ENCODE measurements at regions not wholly inside any gene's neighbourhood (a gene's known extent, or its start where the extent isn't known, plus 50 kb on each side); places are given as distances from the start of the nearest gene placed in this dataset.
A peak's percentile ranks its signal among the peaks of the same experiment; 100 is the strongest.

DNA sequence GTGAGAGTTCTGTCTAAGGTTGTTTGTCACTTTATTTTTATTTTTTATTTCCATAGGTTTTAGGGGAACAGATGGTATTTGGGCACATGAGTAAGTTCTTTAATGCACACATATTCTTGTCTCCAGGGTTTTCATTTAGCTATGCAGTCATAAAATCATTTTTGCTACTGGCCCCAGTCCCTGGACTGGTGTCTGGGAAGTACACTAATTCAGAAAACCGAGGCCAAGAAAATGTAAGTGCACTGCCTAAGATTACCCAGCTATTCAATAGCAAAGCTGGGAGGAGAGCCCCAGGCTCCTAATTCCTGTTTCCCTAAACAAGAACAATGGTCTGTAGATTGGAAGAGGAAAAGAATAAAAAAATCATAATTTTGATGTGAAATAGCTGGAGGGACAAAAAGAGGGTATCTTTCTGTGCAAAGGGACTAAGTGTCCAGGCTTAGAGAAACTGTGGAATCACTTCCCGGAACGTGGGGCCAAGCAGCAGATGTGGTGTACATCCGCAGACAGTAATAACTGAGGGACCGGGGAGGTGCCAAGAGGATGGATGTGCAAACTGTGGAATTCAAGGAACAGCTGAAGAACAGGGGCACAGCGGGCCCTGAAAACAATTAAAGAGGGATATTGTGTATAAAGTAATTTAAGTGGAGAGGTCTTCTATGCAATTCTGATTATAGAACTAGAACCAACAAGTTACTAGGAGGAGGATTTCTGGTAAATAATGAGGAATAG lies 236.3 kb downstream of the ACKR3 start:
- DNase-seq: no peak

GRCh38 chr2:236809716-236810115 lies 240.1 kb downstream of the ACKR3 start:
- no peak for DNase-seq

DNA sequence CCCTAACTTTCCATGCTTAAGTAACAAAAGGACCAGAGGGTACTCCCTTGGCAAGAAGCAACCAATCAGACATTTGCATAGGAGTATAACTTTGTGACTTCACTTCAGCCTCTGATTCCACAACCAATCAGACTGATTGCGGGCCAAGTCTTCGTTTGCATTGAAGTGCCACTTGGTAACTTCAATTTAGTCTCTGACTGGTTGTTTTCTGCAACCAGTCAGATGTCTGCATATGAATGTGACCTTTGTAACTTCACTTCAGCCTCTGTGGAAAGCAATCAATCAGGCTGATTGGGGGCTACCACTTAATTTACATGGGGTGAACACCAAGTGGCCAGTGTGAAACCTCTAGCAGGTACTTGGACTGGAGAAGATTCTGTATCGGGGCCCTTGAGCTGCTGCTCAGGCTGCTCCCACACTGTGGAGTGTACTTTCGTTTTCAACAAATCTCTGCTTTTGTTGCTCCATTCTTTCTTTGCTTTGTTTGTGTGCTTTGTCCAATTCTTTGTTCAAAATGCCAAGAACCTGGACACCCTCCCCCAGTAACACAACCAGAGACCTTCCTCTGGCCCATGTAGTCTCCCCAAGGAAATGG lies 241.5 kb downstream of the ACKR3 start:
- DNase-seq: no peak

GRCh38 chr2:236813766-236814165 lies 244.1 kb downstream of the ACKR3 start:
- no peak for DNase-seq

DNA sequence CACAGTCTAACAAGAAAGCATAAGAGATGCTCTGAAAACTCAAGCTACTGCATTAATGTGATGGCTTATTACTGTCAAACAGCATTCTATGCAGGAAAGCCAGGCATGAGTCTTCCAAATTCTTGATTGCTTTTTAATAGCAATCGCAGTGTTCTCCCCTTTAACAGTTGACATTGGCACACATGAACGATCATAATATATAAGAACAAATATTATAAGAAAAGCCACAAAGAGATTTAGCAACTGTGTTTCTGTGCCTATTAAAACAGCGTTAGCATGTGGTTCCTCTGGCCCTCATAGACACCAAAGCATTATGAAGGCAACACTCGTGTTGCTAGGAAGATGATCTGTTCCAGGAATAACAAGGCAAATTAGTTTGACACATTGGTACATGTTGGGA lies 245.0 kb downstream of the ACKR3 start:
- DNase-seq: no peak

DNA sequence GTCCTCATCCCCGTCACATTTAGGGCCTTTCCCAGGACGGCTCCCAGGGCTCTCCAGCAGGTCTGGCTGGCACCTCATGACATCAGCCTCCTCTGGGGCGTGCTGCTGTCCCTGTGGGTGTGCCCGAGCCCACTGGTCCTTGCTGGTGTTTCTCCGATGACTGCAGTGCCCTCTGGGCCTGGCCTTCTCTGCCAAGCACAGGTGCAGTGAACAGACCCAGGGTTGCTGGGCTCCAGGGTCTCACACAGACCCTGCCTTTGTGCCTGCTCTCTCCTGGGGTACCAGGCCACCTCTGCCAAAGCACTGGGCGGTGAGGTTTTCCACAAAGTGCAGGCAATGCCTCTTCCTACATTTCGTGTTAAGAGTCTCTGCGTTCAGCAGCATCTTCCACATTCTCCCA lies 246.1 kb downstream of the ACKR3 start:
- no peak for DNase-seq

DNA sequence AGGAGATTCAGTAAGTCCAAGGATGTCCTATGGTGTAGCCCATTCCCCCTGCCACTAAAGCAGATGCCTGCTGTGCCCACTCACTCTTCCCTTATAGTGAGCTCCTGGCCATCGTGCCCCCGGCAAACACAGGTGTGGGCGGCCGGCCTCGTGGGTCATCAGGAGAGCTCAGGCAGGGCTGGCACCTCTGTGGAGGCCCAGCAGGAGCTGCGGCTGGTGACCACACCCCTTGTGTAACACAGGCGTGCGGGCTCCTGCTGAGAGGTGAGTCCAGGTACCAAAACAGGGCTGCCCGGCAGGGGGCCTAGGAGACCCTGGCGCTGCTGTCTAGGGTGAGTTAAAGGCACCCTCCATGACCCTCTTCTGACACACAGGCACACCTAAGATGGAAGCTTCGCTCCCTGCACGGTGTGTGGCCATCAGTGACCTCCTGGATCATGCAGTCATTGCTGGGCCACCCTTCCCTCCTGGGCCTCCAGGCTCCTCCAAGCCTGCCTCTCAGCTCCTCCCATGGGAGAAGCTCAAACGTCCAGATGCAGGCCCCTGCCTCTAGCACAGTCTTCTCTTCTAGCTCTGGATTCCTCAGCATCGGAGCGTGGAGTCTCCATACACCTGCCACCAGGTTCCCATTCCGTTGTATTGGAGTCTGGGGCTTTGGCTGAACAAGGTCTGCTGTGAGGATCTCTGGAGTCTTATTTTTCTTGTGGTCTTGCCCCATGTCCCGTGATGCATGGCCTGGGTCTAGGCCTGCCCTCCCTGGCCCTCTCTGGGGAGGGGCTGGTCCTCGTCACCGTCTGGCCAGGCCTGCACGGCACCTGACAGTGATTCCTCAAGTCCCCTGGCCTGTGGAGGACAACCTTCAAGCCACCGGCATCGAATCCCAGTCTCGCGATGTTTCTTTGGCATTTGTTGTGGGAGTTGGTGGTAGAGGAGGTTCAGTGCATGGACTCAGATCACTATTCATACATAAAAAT lies 246.9 kb downstream of the ACKR3 start:
- DNase-seq: no peak

GRCh38 chr2:236818281-236819045 lies 248.8 kb downstream of the ACKR3 start:
- DNase-seq: no peak

DNA sequence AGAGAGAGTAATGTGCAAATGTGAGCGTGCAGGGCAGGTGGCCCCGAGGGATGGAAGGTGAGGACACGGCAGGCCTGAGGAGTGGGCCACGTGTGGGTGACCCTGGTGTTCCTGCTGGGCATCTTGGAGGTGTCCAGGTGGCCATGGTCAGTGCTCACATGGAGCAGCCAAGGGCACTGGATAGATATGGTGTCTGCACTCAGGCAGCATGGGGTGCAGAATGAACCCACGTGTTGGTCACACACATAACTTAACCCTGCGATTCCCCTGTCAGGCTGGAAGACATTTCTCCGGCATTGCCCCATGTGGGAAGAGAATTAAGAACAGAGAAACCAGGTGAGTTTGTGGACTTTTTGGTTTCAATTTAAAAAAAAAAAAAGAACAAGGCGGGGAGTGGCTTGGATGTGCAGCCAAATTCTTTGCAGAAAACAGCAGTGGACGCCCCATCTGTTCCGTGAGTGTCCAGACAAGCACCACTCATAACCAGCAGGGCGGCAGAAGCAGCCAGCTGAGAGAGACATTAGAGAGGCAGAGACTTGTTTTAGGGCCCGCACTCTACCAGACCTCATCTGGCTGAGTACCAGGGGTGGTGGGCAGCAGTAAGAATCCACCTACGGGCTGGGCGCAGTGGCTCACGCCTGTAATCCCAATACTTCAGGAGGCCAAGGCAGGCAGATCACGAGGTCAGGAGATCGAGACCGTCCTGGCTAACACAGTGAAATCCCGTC lies 249.8 kb downstream of the ACKR3 start:
- DNase-seq: peak in 1 of 2 experiments; percentile 37

- no peak for DNase-seq
These were observed 251.2 kb downstream of the ACKR3 start for GRCh38 chr2:236820763-236821344.

DNA sequence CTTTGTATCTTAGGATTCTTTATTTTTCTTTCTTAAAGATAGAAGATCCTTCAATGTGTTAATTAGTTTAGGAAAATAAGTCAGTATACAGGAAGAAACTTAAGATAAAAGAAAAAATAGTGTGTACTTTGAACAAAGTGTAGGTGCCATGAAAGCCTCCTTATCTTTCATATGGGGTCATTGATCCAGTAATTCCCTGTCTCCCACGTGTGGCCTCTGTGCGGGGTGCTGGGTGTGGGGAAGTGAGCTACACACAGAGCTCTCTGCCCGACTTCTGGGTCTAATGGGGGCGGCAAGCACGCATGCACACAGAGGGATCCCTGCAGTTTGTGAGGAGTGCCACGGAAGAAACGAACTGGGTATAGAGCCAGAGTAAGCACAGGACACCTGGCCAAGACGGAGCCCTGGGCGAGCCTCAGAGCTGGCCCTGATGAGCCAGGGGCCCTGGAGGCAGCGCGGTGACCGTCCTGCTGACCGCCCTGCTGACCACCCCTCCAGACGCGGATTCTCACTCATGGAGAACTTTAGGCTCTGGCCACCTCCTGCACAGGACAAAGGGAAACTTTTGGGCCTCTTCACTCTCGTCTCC lies 253.5 kb downstream of the ACKR3 start:
- no peak for DNase-seq

- DNase-seq: peak in 1 of 2 experiments; percentile 2
These were observed 254.3 kb downstream of the ACKR3 start for GRCh38 chr2:236823963-236824362.

DNA sequence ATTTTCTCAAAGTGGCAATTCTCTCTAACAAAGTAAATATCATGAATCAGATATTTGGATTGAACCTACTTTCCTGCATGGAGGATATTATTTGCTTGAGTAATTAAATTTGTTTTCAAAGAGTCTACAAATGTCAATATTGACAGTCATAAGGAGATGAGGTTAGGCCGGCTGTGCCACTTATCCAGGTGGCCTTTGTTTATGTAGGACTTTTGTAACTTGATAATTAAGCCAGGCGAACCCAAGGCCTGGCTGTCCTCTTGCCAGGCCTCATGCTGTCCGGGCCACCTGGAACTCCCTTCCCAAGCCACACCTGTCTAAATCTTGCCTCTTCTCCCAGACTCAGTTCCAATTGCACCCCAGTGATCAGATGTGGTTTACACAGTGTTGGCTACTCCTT lies 255.2 kb downstream of the ACKR3 start:
- peak; percentile 58 to 83 for DNase-seq

DNA sequence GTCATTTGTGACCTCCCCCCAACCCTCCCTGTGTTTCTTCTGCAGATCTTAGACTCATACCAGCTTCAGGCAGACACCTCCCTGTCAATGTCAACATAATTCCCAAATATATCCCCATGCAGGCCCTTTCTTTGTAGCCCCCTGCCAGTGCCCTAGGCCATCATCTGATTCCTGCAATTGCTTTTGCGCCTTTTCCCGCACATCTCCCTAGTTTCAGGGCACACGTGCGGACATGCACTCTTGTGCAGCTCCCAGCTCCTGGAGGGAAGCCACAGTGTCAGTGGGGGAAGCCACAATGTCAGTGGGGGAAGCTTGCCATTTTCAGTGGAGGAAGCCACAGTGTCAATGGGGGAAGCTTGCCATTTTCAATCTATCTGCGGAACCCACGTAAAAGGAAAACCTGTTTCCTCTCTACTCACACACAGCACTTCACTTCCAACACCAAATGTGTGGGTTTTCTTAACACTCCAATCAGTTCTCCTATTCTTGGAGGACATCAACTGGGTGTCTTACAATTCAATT lies 256.4 kb downstream of the ACKR3 start:
- DNase-seq: no peak

DNA sequence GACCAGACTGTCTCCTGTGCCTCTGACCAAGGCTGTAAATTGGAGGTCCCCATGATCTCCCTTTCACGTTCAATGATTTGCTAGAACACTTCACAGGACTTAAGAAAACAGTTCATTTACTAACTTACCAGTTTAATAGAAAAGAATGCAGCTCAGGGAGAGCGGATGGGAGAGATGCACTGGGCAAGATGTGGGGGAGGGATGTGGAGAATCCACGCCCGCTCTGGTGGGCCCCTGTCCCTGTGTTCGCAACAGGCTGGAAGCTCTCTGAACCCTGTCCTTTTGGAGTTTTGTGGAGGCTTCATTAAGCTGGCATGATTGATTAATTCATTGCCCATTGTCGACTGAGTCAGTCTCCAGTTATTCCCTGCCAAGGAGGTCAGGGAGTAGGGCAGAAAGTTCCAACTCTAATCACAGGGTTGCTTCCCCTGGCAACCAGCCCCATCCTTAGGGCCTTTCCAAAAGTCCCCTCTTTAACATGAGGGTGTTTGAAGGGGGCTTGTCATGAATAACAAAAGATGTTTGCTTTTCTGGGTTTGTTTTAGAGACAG lies 257.1 kb downstream of the ACKR3 start:
- no peak for DNase-seq

DNA sequence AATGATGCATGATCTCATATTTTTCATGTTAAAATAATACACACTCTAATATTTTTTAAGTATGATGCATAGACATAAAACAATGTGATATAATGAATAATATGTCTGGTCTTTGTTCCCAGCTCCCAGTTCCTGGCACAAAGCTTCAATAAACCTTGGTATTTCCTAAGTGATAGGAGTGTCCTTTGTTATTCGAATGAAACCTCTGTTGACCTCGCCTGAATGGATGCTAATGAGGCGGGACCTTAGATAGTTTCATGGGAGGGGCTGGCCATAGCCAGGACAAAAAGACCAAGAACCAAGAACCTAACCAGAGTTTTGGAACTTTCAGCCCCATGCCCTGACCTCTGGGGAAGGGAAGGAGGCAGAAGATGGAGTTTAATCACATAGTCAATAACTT lies 257.7 kb upstream of the COPS8 start:
- DNase-seq: no peak

GRCh38 chr2:236828820-236829219 lies 256.9 kb upstream of the COPS8 start:
- no peak for DNase-seq

DNA sequence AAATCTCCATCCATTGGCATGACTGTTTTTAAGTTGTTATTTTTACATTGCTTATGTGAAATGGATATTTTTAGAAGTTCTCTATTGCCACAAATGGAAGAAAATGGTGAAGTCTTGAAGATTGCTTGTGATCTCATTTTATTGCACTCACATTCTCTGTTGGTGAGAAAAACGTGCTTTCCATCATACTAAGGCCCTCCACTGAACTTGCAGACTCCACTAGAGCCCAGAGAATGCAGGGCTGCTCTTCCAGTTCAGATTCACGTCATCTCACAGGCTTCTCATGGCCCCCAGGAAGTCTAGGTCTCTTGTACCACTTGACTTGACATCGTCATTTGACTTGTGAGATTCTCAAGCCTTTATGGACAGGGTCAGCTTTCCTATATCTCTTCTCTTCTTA lies 254.8 kb upstream of the COPS8 start:
- DNase-seq: no peak

DNA sequence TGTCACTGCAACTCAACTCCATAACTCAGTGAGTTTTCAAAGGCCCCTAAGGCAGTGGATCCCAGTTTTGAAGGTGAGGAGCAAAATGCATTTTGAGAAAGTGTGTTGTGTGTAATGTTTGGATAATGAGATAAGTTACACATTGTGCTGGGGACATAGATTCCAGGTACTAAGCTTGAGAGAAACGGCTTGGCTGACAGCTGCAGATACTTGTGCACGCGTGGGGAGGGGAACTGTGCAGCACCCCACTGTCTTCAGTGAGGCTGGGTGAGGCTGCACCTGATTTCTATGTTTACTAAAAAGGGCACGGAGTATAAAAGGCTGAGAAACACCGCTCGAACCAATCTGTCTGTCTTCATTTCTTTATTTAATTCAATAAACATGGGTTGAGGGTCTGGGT lies 254.0 kb upstream of the COPS8 start:
- DNase-seq: no peak

DNA sequence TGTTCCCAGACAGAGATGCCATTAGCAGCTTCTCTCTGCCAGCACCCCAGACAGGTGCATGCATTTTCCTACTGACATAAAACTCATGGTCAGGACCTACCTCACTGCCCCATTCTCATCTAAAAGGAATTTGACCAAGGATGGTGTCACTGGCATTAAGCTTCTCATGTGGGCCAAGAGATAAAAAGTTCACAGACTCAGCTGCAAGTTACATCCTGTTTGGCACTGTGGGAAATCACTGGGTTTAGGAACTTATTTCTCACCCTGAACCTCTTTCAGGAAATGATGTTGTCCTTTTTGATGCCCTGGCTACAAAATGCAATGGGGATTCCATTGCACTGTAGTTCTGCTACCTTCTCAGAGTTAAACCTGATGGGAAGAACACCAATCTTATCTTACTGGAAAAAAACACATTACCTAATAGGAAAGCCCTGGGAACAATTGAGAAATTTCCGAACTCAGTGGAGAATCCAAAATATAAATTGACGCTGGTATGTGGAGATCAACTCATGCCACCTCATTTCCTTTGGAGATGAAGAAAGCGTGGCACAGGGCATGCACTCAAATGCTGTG lies 252.1 kb upstream of the COPS8 start:
- DNase-seq: no peak
